OCI-M1 (cell line): ENCODE measurements at regions not wholly inside any gene's neighbourhood (a gene's known extent, or its start where the extent isn't known, plus 50 kb on each side); places are given as distances from the start of the nearest gene placed in this dataset.
"Not testable (repeated sequence)": the region's sequence is repeated elsewhere in the genome, so short reads cannot be mapped to it uniquely, and the experiment has no call there.

Source experiments
- DNase-seq: peaks from one replicate; lab custom pipeline; 2025; lab: John Stamatoyannopoulos, UW

GRCh38 chr10:21405981-21406380 lies 119.5 kb downstream of the SKIDA1 start:
- DNase-seq = no peak

- DNase-seq = no peak
These were observed 122.0 kb downstream of the SKIDA1 start for GRCh38 chr10:21403256-21404015.

- DNase-seq = no peak
These were observed 122.8 kb downstream of the SKIDA1 start for GRCh38 chr10:21402606-21403083.

GRCh38 chr10:21401196-21401595 lies 124.3 kb downstream of the SKIDA1 start:
- no peak for DNase-seq

GRCh38 chr10:21399392-21400035 lies 126.0 kb downstream of the SKIDA1 start:
- no peak for DNase-seq

GRCh38 chr10:21398563-21399231 lies 126.8 kb downstream of the SKIDA1 start:
- no peak for DNase-seq

- no peak for DNase-seq
These were observed 128.6 kb downstream of the SKIDA1 start for GRCh38 chr10:21396889-21397288.

GRCh38 chr10:21393931-21394330 lies 131.6 kb downstream of the SKIDA1 start:
- no peak for DNase-seq

- no peak for DNase-seq
These were observed 136.9 kb downstream of the SKIDA1 start for GRCh38 chr10:21388589-21388988.

GRCh38 chr10:21387868-21388267 lies 137.6 kb downstream of the SKIDA1 start:
- DNase-seq = no peak

GRCh38 chr10:21385996-21386585 lies 139.4 kb downstream of the SKIDA1 start:
- no peak for DNase-seq

- no peak for DNase-seq
These were observed 139.9 kb downstream of the SKIDA1 start for GRCh38 chr10:21385536-21385935.

GRCh38 chr10:21379143-21379542 lies 146.3 kb downstream of the SKIDA1 start:
- DNase-seq = no peak

GRCh38 chr10:21375274-21375673 lies 150.2 kb downstream of the SKIDA1 start:
- DNase-seq = not testable (repeated sequence)

GRCh38 chr10:21373881-21374280 lies 151.6 kb downstream of the SKIDA1 start:
- not testable (repeated sequence) for DNase-seq

- DNase-seq = peak; percentile 92
These were observed 152.7 kb downstream of the SKIDA1 start for GRCh38 chr10:21372651-21373410.

GRCh38 chr10:21369697-21370096 lies 155.8 kb downstream of the SKIDA1 start:
- peak; percentile 52 for DNase-seq

GRCh38 chr10:21368728-21369425 lies 156.6 kb downstream of the SKIDA1 start:
- DNase-seq = no peak

GRCh38 chr10:21368022-21368582 lies 157.4 kb downstream of the SKIDA1 start:
- DNase-seq = peak; percentile 86

GRCh38 chr10:21366108-21366507 lies 159.4 kb downstream of the SKIDA1 start:
- peak; percentile 10 for DNase-seq
